ENCODE measurements at regions not wholly inside any gene's neighbourhood (a gene's known extent, or its start where the extent isn't known, plus 50 kb on each side); places are given as distances from the start of the nearest gene placed in this dataset.
"Not testable (repeated sequence)": the region's sequence is repeated elsewhere in the genome, so short reads cannot be mapped to it uniquely, and the experiment has no call there.

- no peak for DNase-seq (ENCODE audit: low read depth)
Measured at GRCh38 chr4:83779103-83780052, 243.5 kb downstream of the GPAT3 start.

- DNase-seq (ENCODE audit: low read depth), result no peak
Measured at GRCh38 chr4:83772685-83773084, 236.8 kb downstream of the GPAT3 start.

- DNase-seq (ENCODE audit: low read depth), result no peak
Measured at GRCh38 chr4:83771113-83771705, 235.3 kb downstream of the GPAT3 start.

- no peak for DNase-seq (ENCODE audit: low read depth)
Measured at GRCh38 chr4:83768146-83768545, 232.2 kb downstream of the GPAT3 start.

GRCh38 chr4:83767067-83767466 lies 231.2 kb downstream of the GPAT3 start:
- no peak for DNase-seq (ENCODE audit: low read depth)

- no peak for DNase-seq (ENCODE audit: low read depth)
Measured at GRCh38 chr4:83759611-83760010, 223.7 kb downstream of the GPAT3 start.

GRCh38 chr4:83758285-83758684 lies 222.4 kb downstream of the GPAT3 start:
- DNase-seq (ENCODE audit: low read depth), result no peak

GRCh38 chr4:83757121-83757621 lies 221.3 kb downstream of the GPAT3 start:
- DNase-seq (ENCODE audit: low read depth), result no peak

- no peak for DNase-seq (ENCODE audit: low read depth)
Measured at GRCh38 chr4:83753260-83753659, 217.4 kb downstream of the GPAT3 start.

GRCh38 chr4:83751336-83751949 lies 215.5 kb downstream of the GPAT3 start:
- no peak for DNase-seq (ENCODE audit: low read depth)

GRCh38 chr4:83748711-83749110 lies 212.8 kb downstream of the GPAT3 start:
- DNase-seq (ENCODE audit: low read depth), result no peak

- no peak for DNase-seq (ENCODE audit: low read depth)
Measured at GRCh38 chr4:83738895-83739294, 203.0 kb downstream of the GPAT3 start.

GRCh38 chr4:83734576-83734975 lies 198.7 kb downstream of the GPAT3 start:
- no peak for DNase-seq (ENCODE audit: low read depth)

- DNase-seq (ENCODE audit: low read depth), result no peak
Measured at GRCh38 chr4:83732114-83732635, 196.3 kb downstream of the GPAT3 start.

GRCh38 chr4:83731609-83732008 lies 195.7 kb downstream of the GPAT3 start:
- DNase-seq (ENCODE audit: low read depth), result no peak

GRCh38 chr4:83730958-83731357 lies 195.1 kb downstream of the GPAT3 start:
- DNase-seq (ENCODE audit: low read depth), result not testable (repeated sequence)

- no peak for DNase-seq (ENCODE audit: low read depth)
Measured at GRCh38 chr4:83728191-83728590, 192.3 kb downstream of the GPAT3 start.

- no peak for DNase-seq (ENCODE audit: low read depth)
Measured at GRCh38 chr4:83725336-83726085, 189.6 kb downstream of the GPAT3 start.

- no peak for DNase-seq (ENCODE audit: low read depth)
Measured at GRCh38 chr4:83724485-83725335, 188.8 kb downstream of the GPAT3 start.

GRCh38 chr4:83723609-83724008 lies 187.7 kb downstream of the GPAT3 start:
- no peak for DNase-seq (ENCODE audit: low read depth)

GRCh38 chr4:83722730-83723269 lies 186.9 kb downstream of the GPAT3 start:
- no peak for DNase-seq (ENCODE audit: low read depth)

Data from HS-5 (cell line).